ENCODE measurements at regions not wholly inside any gene's neighbourhood (a gene's known extent, or its start where the extent isn't known, plus 50 kb on each side); places are given as distances from the start of the nearest gene placed in this dataset.

- TF ChIP-seq, protein P1, sequence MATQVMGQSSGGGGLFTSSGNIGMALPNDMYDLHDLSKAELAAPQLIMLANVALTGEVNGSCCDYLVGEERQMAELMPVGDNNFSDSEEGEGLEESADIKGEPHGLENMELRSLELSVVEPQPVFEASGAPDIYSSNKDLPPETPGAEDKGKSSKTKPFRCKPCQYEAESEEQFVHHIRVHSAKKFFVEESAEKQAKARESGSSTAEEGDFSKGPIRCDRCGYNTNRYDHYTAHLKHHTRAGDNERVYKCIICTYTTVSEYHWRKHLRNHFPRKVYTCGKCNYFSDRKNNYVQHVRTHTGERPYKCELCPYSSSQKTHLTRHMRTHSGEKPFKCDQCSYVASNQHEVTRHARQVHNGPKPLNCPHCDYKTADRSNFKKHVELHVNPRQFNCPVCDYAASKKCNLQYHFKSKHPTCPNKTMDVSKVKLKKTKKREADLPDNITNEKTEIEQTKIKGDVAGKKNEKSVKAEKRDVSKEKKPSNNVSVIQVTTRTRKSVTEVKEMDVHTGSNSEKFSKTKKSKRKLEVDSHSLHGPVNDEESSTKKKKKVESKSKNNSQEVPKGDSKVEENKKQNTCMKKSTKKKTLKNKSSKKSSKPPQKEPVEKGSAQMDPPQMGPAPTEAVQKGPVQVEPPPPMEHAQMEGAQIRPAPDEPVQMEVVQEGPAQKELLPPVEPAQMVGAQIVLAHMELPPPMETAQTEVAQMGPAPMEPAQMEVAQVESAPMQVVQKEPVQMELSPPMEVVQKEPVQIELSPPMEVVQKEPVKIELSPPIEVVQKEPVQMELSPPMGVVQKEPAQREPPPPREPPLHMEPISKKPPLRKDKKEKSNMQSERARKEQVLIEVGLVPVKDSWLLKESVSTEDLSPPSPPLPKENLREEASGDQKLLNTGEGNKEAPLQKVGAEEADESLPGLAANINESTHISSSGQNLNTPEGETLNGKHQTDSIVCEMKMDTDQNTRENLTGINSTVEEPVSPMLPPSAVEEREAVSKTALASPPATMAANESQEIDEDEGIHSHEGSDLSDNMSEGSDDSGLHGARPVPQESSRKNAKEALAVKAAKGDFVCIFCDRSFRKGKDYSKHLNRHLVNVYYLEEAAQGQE (IDR thresholded peaks at IDR 0.05; ENCODE audit: unreplicated experiment): no peak
- no peak for TF ChIP-seq CTCF (conservative IDR thresholded peaks at IDR 0.05; ENCODE audit: low read depth in 2 of 2)
- no peak for TF ChIP-seq CREB1 (CRISPR knock-in tag; IDR thresholded peaks at IDR 0.05; ENCODE audit: low read depth)
- TF ChIP-seq POLR2AphosphoS5 (IDR thresholded peaks at IDR 0.05; ENCODE audit: low read depth): no peak
- TF ChIP-seq EZH2 (IDR thresholded peaks at IDR 0.05; ENCODE audit: low read depth, unreplicated experiment): no peak
- TF ChIP-seq ZNF114 (CRISPR knock-in tag; IDR thresholded peaks at IDR 0.05): no peak
- no peak for TF ChIP-seq EZH2phosphoT487 (IDR thresholded peaks at IDR 0.05; ENCODE audit: unreplicated experiment)
- TF ChIP-seq JUNB (IDR thresholded peaks at IDR 0.05; ENCODE audit: unreplicated experiment): no peak
- TF ChIP-seq, protein P2, sequence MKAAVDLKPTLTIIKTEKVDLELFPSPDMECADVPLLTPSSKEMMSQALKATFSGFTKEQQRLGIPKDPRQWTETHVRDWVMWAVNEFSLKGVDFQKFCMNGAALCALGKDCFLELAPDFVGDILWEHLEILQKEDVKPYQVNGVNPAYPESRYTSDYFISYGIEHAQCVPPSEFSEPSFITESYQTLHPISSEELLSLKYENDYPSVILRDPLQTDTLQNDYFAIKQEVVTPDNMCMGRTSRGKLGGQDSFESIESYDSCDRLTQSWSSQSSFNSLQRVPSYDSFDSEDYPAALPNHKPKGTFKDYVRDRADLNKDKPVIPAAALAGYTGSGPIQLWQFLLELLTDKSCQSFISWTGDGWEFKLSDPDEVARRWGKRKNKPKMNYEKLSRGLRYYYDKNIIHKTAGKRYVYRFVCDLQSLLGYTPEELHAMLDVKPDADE (IDR thresholded peaks at IDR 0.05): no peak
- TF ChIP-seq NANOG (IDR thresholded peaks at IDR 0.05; ENCODE audit: borderline replicate concordance): no peak
- TF ChIP-seq ZNF331 (CRISPR knock-in tag; IDR thresholded peaks at IDR 0.05; ENCODE audit: low read depth): no peak
- TF ChIP-seq STAT1 (IDR thresholded peaks at IDR 0.05; ENCODE audit: unreplicated experiment): no peak
- TF ChIP-seq ZNF462 (CRISPR knock-in tag; IDR thresholded peaks at IDR 0.05): no peak
These were observed 119.3 kb upstream of the ZSWIM2 start for GRCh38 chr2:186968277-186968676.

All from GM23338 (cell line).